Suppressor macrophage treated with lipopolysaccharide for 1 hour (primary cell): ENCODE measurements at regions not wholly inside any gene's neighbourhood (a gene's known extent, or its start where the extent isn't known, plus 50 kb on each side); places are given as distances from the start of the nearest gene placed in this dataset.
"Not testable (repeated sequence)": the region's sequence is repeated elsewhere in the genome, so short reads cannot be mapped to it uniquely, and the experiment has no call there.

Experiments used
- DNase-seq, 3 donors: peaks; one replicate each; pipeline ENCODE4 v3.0.0-alpha.2; 2020 to 2022

- not testable (repeated sequence) for DNase-seq
These were observed 668.3 kb downstream of the SLCO4C1 start for GRCh38 chr5:101627770-101628169.

- no peak for DNase-seq
These were observed 669.5 kb downstream of the SLCO4C1 start for GRCh38 chr5:101626572-101626971.

GRCh38 chr5:101611039-101611438, 685.0 kb downstream of the SLCO4C1 start:
- no peak for DNase-seq

- no peak for DNase-seq
These were observed 687.8 kb downstream of the SLCO4C1 start for GRCh38 chr5:101608322-101608721.

- DNase-seq = no peak
These were observed 690.4 kb downstream of the SLCO4C1 start for GRCh38 chr5:101605700-101606099.

GRCh38 chr5:101600614-101601013, 695.5 kb downstream of the SLCO4C1 start:
- DNase-seq = no peak

GRCh38 chr5:101590384-101590783, 687.3 kb upstream of the ST8SIA4 start:
- peak in 1 of 3 donors; percentile 3 for DNase-seq

- DNase-seq = no peak
These were observed 682.3 kb upstream of the ST8SIA4 start for GRCh38 chr5:101585366-101585765.

GRCh38 chr5:101580591-101580990, 677.5 kb upstream of the ST8SIA4 start:
- DNase-seq = no peak

- DNase-seq = no peak
These were observed 670.9 kb upstream of the ST8SIA4 start for GRCh38 chr5:101574017-101574416.

- DNase-seq = no peak
These were observed 657.9 kb upstream of the ST8SIA4 start for GRCh38 chr5:101561018-101561417.

GRCh38 chr5:101543780-101544179, 640.7 kb upstream of the ST8SIA4 start:
- no peak for DNase-seq

GRCh38 chr5:101539315-101539714, 636.2 kb upstream of the ST8SIA4 start:
- DNase-seq = no peak

GRCh38 chr5:101535626-101536025, 632.5 kb upstream of the ST8SIA4 start:
- DNase-seq = no peak

- no peak for DNase-seq
These were observed 631.5 kb upstream of the ST8SIA4 start for GRCh38 chr5:101534491-101535110.

- DNase-seq = peak in 2 of 3 donors; percentile 1 to 27
These were observed 629.3 kb upstream of the ST8SIA4 start for GRCh38 chr5:101532430-101532829.

- peak; percentile 77 to 90 (median 89) for DNase-seq
These were observed 627.9 kb upstream of the ST8SIA4 start for GRCh38 chr5:101531026-101531425.

GRCh38 chr5:101529094-101529493, 626.0 kb upstream of the ST8SIA4 start:
- not testable (repeated sequence) for DNase-seq

- no peak for DNase-seq
These were observed 617.3 kb upstream of the ST8SIA4 start for GRCh38 chr5:101520417-101520816.

GRCh38 chr5:101517795-101518194, 614.7 kb upstream of the ST8SIA4 start:
- no peak for DNase-seq

GRCh38 chr5:101515721-101516120, 612.6 kb upstream of the ST8SIA4 start:
- no peak for DNase-seq

GRCh38 chr5:101505891-101506570, 602.9 kb upstream of the ST8SIA4 start:
- DNase-seq = no peak

GRCh38 chr5:101482931-101483330, 579.8 kb upstream of the ST8SIA4 start:
- no peak for DNase-seq

- DNase-seq = peak; percentile 5 to 43 (median 31)
These were observed 570.4 kb upstream of the ST8SIA4 start for GRCh38 chr5:101473483-101473882.

GRCh38 chr5:101461455-101461854, 558.4 kb upstream of the ST8SIA4 start:
- no peak for DNase-seq
